Panc1 (cell line): ENCODE measurements at regions not wholly inside any gene's neighbourhood (a gene's known extent, or its start where the extent isn't known, plus 50 kb on each side); places are given as distances from the start of the nearest gene placed in this dataset.

ENCODE experiments used
- POLR2AphosphoS5 ChIP-seq: IDR thresholded peaks from 2 replicates; pipeline ENCODE4 v1.6.1; 2012; ENCODE audit warnings: mild to moderate bottlenecking, low read depth, low read length, moderate library complexity
- TF ChIP-seq, protein P1 (sequence below): fragments of 450-650 bp; IDR thresholded peaks from 2 replicates; pipeline ENCODE4 v1.5.1; 2017; ENCODE audit warnings: mild to moderate bottlenecking

DNA sequence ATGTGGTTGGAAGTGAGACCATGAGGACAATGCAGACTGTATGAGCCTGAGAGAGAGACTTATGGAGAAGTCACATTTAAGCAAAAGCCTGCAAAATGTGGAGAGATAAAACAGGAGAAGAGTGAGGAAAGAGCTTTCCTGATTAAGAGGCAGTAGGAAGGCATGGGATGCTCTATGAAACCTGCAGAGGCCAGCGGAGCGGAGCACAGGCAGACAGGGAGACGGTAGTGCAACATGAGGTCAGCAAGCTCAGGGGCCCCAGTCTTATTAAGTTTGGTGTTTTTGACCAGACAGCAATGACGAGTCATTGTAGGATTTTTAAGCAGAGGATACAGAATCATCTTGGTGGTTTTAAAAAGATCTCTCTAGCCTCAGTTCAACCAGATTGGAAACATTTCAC lies 721.5 kb upstream of the GOLIM4 start:
- TF ChIP-seq, protein P1, sequence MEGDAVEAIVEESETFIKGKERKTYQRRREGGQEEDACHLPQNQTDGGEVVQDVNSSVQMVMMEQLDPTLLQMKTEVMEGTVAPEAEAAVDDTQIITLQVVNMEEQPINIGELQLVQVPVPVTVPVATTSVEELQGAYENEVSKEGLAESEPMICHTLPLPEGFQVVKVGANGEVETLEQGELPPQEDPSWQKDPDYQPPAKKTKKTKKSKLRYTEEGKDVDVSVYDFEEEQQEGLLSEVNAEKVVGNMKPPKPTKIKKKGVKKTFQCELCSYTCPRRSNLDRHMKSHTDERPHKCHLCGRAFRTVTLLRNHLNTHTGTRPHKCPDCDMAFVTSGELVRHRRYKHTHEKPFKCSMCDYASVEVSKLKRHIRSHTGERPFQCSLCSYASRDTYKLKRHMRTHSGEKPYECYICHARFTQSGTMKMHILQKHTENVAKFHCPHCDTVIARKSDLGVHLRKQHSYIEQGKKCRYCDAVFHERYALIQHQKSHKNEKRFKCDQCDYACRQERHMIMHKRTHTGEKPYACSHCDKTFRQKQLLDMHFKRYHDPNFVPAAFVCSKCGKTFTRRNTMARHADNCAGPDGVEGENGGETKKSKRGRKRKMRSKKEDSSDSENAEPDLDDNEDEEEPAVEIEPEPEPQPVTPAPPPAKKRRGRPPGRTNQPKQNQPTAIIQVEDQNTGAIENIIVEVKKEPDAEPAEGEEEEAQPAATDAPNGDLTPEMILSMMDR, result no peak
- TF ChIP-seq POLR2AphosphoS5, result no peak
